HCT116 (cell line): ENCODE measurements at regions not wholly inside any gene's neighbourhood (a gene's known extent, or its start where the extent isn't known, plus 50 kb on each side); places are given as distances from the start of the nearest gene placed in this dataset.

Source experiments
- ATAC-seq: fragments of 200-7000 bp; cut with Tn5 transposase; 2 replicates; pipeline ENCODE4 v1.9.1; 2020; ENCODE audit warnings: mild to moderate bottlenecking, moderate library complexity
- BruUV-seq: library from RNA; stranded (reverse); fragments of 400-500 nt; replicated peaks from 2 replicates; lab custom pipeline; 2021; lab: Mats Ljungman, UMichigan
- CTCF ChIA-PET: fragments of 300-600 bp; sonication (Branson Sonifier 250); formaldehyde crosslinking; loops from one replicate; lab custom pipeline; 2021; ENCODE audit warnings: antibody characterized with exemption; lab: Charles Lee
- POLR2A ChIA-PET: fragments of 300-600, 350-600 bp; sonication (Branson Sonifier 250); formaldehyde crosslinking; loops from one replicate; lab custom pipeline; 2021; ENCODE audit warnings: antibody characterized with exemption; lab: Charles Lee
- RAD21 ChIA-PET, 2 experiments: fragments of 300-600 bp; sonication (Branson Sonifier 250); formaldehyde crosslinking; loops; one replicate each; lab custom pipeline; 2023; ENCODE audit warnings: low total read pairs in 2 of 2; ENCODE audit not compliant: uncharacterized antibody in 2 of 2, unreplicated experiment in 2 of 2, low non-redundant PET in 1 of 2; lab: Charles Lee
- DNase-seq: peaks from one replicate; pipeline ENCODE4 v3.0.0-alpha.2; 2010; ENCODE audit warnings: low read depth, low spot score
- H2AFZ ChIP-seq: fragments of 200-600 bp; shearing (Covaris generic), sonication (generic); 2 replicates; pipeline ENCODE4 v1.6.1; 2017; ENCODE audit warnings: low read depth, mixed run types, mixed read lengths, antibody characterized with exemption, low read length; ENCODE audit not compliant: poor library complexity, severe bottlenecking
- H3K27ac ChIP-seq: 2 replicates; pipeline ENCODE4 v1.5.1; 2012; ENCODE audit warnings: low read depth, low read length
- H3K27me3 ChIP-seq: fragments of 200-600 bp; sonication (generic); 2 replicates; pipeline ENCODE4 v1.6.1; 2016; ENCODE audit warnings: mixed run types, low read length, mixed read lengths; ENCODE audit not compliant: insufficient read depth
- H3K36me3 ChIP-seq, 2 experiments: fragments of 200-500 bp in 1 of 2; fragments of 200-600 bp in 1 of 2; sonication (Bioruptor generic) in 1 of 2; sonication (generic) in 1 of 2; 2 replicates each; pipeline versions ENCODE4 v1.5.1 to v1.6.1; 2014 to 2016; ENCODE audit warnings: low read length in 2 of 2, inconsistent platforms in 1 of 2, mixed read lengths in 1 of 2, mixed run types in 1 of 2; ENCODE audit not compliant: insufficient read depth in 2 of 2, control insufficient read depth in 1 of 2
- H3K4me1 ChIP-seq, 2 experiments: fragments of 200-600 bp in 1 of 2; sonication (generic) in 1 of 2; 2 replicates each; pipeline versions ENCODE4 v1.5.1 to v1.6.1; 2012 to 2017; ENCODE audit warnings: low read length in 2 of 2, inconsistent platforms in 1 of 2, mild to moderate bottlenecking in 1 of 2, mixed read lengths in 1 of 2, mixed run types in 1 of 2, moderate library complexity in 1 of 2; ENCODE audit not compliant: insufficient read depth in 2 of 2, control insufficient read depth in 1 of 2
- H3K4me2 ChIP-seq: fragments of 200-600 bp; sonication (generic); 2 replicates; pipeline ENCODE4 v1.6.1; 2017; ENCODE audit warnings: mixed run types, low read length, mixed read lengths
- H3K4me3 ChIP-seq, 2 experiments: fragments of 200-600 bp in 1 of 2; sonication (generic) in 1 of 2; replicated peaks in 1 of 2; 2 replicates each; pipeline ENCODE4 v1.5.1; 2011 to 2016; ENCODE audit warnings: low read length in 2 of 2, control low read depth in 1 of 2, low read depth in 1 of 2, mild to moderate bottlenecking in 1 of 2, mixed read lengths in 1 of 2, mixed run types in 1 of 2
- H3K79me2 ChIP-seq: fragments of 200-600 bp; sonication (generic); 2 replicates; pipeline ENCODE4 v1.6.1; 2017; ENCODE audit warnings: mild to moderate bottlenecking, mixed run types, low read length, moderate library complexity, mixed read lengths; ENCODE audit not compliant: insufficient read depth
- H3K9ac ChIP-seq: fragments of 200-600 bp; sonication (generic); 2 replicates; pipeline ENCODE4 v1.6.1; 2016; ENCODE audit warnings: low read length, mixed read lengths
- H3K9me2 ChIP-seq: fragments of 200-600 bp; sonication (generic), shearing (Covaris generic); 2 replicates; pipeline ENCODE4 v1.6.1; 2017; ENCODE audit warnings: mixed run types, mild to moderate bottlenecking, moderate library complexity; ENCODE audit not compliant: insufficient read depth
- H3K9me3 ChIP-seq, 2 experiments: fragments of 200-500 bp in 1 of 2; fragments of 200-600 bp in 1 of 2; sonication (Bioruptor generic) in 1 of 2; sonication (generic) in 1 of 2; 2 replicates each; pipeline ENCODE4 v1.6.1; 2014 to 2017; ENCODE audit warnings: low read length in 2 of 2, mixed read lengths in 2 of 2, inconsistent platforms in 1 of 2, low read depth in 1 of 2, mild to moderate bottlenecking in 1 of 2, mixed run types in 1 of 2, moderate library complexity in 1 of 2; ENCODE audit not compliant: control insufficient read depth in 1 of 2, insufficient read depth in 1 of 2
- H4K20me1 ChIP-seq: fragments of 200-600 bp; sonication (generic), shearing (Covaris generic); 2 replicates; pipeline ENCODE4 v1.6.1; 2017; ENCODE audit warnings: mixed run types, mild to moderate bottlenecking, moderate library complexity; ENCODE audit not compliant: insufficient read depth
- ATF3 ChIP-seq: IDR thresholded peaks from 2 replicates; pipeline ENCODE4 v1.6.1; 2012
- CEBPB ChIP-seq: IDR thresholded peaks from 2 replicates; pipeline ENCODE4 v1.6.1; 2012; ENCODE audit warnings: low read depth
- CTCF ChIP-seq, 3 experiments: fragments of 200-600 bp in 1 of 3; sonication (generic) in 1 of 3; IDR thresholded peaks in 2 of 3; conservative IDR thresholded peaks in 1 of 3; 2 replicates each; pipeline ENCODE4 v1.5.1; 2012 to 2017; ENCODE audit warnings: low read depth in 2 of 3, low read length in 2 of 3, antibody characterized with exemption in 1 of 3, borderline replicate concordance in 1 of 3, control low read depth in 1 of 3, mild to moderate bottlenecking in 1 of 3, mixed read lengths in 1 of 3, mixed run types in 1 of 3, moderate library complexity in 1 of 3; ENCODE audit not compliant: insufficient read depth in 1 of 3
- EGR1 ChIP-seq: IDR thresholded peaks from 2 replicates; pipeline ENCODE4 v1.6.1; 2012; ENCODE audit warnings: low read depth
- EZH2phosphoT487 ChIP-seq: fragments of 200-600 bp; IDR thresholded peaks from 2 replicates; pipeline ENCODE4 v1.6.1; 2018; ENCODE audit warnings: antibody characterized with exemption, borderline replicate concordance
- FOSL1 ChIP-seq: IDR thresholded peaks from 2 replicates; pipeline ENCODE4 v1.6.1; 2012; ENCODE audit warnings: low read depth
- REST ChIP-seq: IDR thresholded peaks from 2 replicates; pipeline ENCODE4 v1.6.1; 2012; ENCODE audit warnings: low read depth
- YY1 ChIP-seq: IDR thresholded peaks from 2 replicates; pipeline ENCODE4 v1.6.1; 2011; ENCODE audit warnings: low read length, low read depth, moderate library complexity, mild to moderate bottlenecking; ENCODE audit not compliant: insufficient replicate concordance; ENCODE audit errors: extremely low read depth
- intact Hi-C: fragments of 100-400 bp; cut with micrococcal nuclease; formaldehyde crosslinking; loops from 2 replicates; pipeline ENCODE4 v1.10.0; 2022

- RAD21 ChIA-PET = no interaction called here
- H3K27ac ChIP-seq = no peak overlapping the region
- TF ChIP-seq ATF3 = no peak
- TF ChIP-seq CEBPB = no peak
- TF ChIP-seq EZH2phosphoT487 = no peak
- no peak for TF ChIP-seq FOSL1
- no peak for TF ChIP-seq YY1
- no peak for TF ChIP-seq CTCF (IDR thresholded peaks at IDR 0.05 in 2 of 3, conservative IDR thresholded peaks at IDR 0.05 in 1 of 3; ENCODE audit: borderline replicate concordance in 1 of 3, insufficient read depth in 1 of 3, low read depth in 2 of 3, low read length in 2 of 3)
- no peak for TF ChIP-seq EGR1
- TF ChIP-seq REST = no peak
- TF ChIP-seq, all 23 proteins: peak for 0
- H3K9me2 ChIP-seq = no peaks in the 10 kb centered on the region
- CTCF ChIA-PET = no interaction called here
- no TSS peak for BruUV-seq
- H2AFZ ChIP-seq = no peak overlapping the region
- H3K36me3 ChIP-seq = no peaks in the 10 kb centered on the region
- no peaks in the 10 kb centered on the region for H3K9me3 ChIP-seq
- DNase-seq = no peak
- ATAC-seq = no peak
- no peaks in the 10 kb centered on the region for H3K27me3 ChIP-seq
- H3K79me2 ChIP-seq = no peaks in the 10 kb centered on the region
- no peak overlapping the region for H3K4me2 ChIP-seq
- intact Hi-C loops = no loop called here
- no peaks in the 10 kb centered on the region for H3K4me1 ChIP-seq
- no peak overlapping the region for H3K4me3 ChIP-seq
- no peaks in the 10 kb centered on the region for H4K20me1 ChIP-seq
- no peak overlapping the region for H3K9ac ChIP-seq
- POLR2A ChIA-PET = no interaction called here
Measured at GRCh38 chr2:138132108-138132507, 167.8 kb downstream of the HNMT start.
